B cell (primary cell): ENCODE measurements at regions not wholly inside any gene's neighbourhood (a gene's known extent, or its start where the extent isn't known, plus 50 kb on each side); places are given as distances from the start of the nearest gene placed in this dataset.

ENCODE experiments used
- CTCF ChIP-seq: fragments of 200-600 bp; IDR thresholded peaks from one replicate; pipeline ENCODE4 v1.8.0; 2022; ENCODE audit warnings: antibody characterized with exemption, mild to moderate bottlenecking
- EZH2 ChIP-seq: IDR thresholded peaks from 2 replicates; pipeline ENCODE4 v1.6.1; 2012; ENCODE audit warnings: borderline replicate concordance, low read depth, mild to moderate bottlenecking, moderate library complexity, low read length; ENCODE audit not compliant: insufficient read depth, poor library complexity, severe bottlenecking

- no peak for TF ChIP-seq CTCF
- no peak for TF ChIP-seq EZH2
Observed at GRCh38 chr5:143539742-143540141, 136.3 kb upstream of the NR3C1 start.
